ENCODE measurements at regions not wholly inside any gene's neighbourhood (a gene's known extent, or its start where the extent isn't known, plus 50 kb on each side); places are given as distances from the start of the nearest gene placed in this dataset.
"Not testable (repeated sequence)": the region's sequence is repeated elsewhere in the genome, so short reads cannot be mapped to it uniquely, and the experiment has no call there.

- Mint-ChIP-seq H3K27ac (no peak overlapping the region), H3K4me1 (no peaks in the 10 kb centered on the region), H3K9me3 (peaks cover 0 to 8% (median 3%) of the 10 kb centered on the region in 7 donors), H3K36me3 (no peaks in the 10 kb centered on the region), H3K27me3 (ENCODE audit: low read depth in 3 of 3) (no peaks in the 10 kb centered on the region), H3K4me3 (no peak overlapping the region)
- Histone ChIP-seq H4K20me1 (ENCODE audit: insufficient read depth, low read length) (no peaks in the 10 kb centered on the region), H3K79me2 (ENCODE audit: insufficient read depth, low read length) (no peaks in the 10 kb centered on the region), H3K4me2 (replicated peaks; ENCODE audit: extremely low read depth, low read length, poor library complexity, severe bottlenecking) (no peak overlapping the region), H2AFZ (ENCODE audit: insufficient read depth, low read depth, low read length, poor library complexity, severe bottlenecking) (no peak overlapping the region), H3K4me1 (ENCODE audit: control insufficient read depth in 1 of 2, insufficient read depth in 2 of 2, low read length in 2 of 2) (no peaks in the 10 kb centered on the region), H3K36me3 (replicated peaks in 1 of 2; ENCODE audit: control insufficient read depth in 1 of 2, insufficient read depth in 2 of 2, low read length in 2 of 2) (no peaks in the 10 kb centered on the region), H3K27ac (ENCODE audit: low read depth in 1 of 2, low read length in 2 of 2) (no peak overlapping the region), H3K4me3 (replicated peaks in 1 of 3; ENCODE audit: low read depth in 2 of 3, low read length in 3 of 3) (no peak overlapping the region), H3K27me3 (ENCODE audit: control insufficient read depth in 2 of 2, insufficient read depth in 2 of 2, low read length in 2 of 2) (no peaks in the 10 kb centered on the region), H3K9me3 (replicated peaks in 1 of 2; ENCODE audit: control insufficient read depth in 1 of 2, insufficient read depth in 1 of 2, low read length in 2 of 2) (no peaks in the 10 kb centered on the region), H3K9ac (ENCODE audit: insufficient read depth, low read length, poor library complexity, severe bottlenecking) (no peak overlapping the region)
- WGBS (ENCODE audit: insufficient coverage), result 82% methylated on average over 2 of the region's 2 CpGs
- intact Hi-C loops (cut with micrococcal nuclease), result no loop called here
- no peak for TF ChIP-seq CTCF (IDR thresholded peaks at IDR 0.05)
- DNase-seq, result no peak
These were observed 122.7 kb upstream of the GCFC2 start for GRCh38 chr2:75833386-75833785.

- Histone ChIP-seq H3K9ac (ENCODE audit: insufficient read depth, low read length, poor library complexity, severe bottlenecking) (no peak overlapping the region), H3K27me3 (ENCODE audit: control insufficient read depth in 2 of 2, insufficient read depth in 2 of 2, low read length in 2 of 2) (no peaks in the 10 kb centered on the region), H2AFZ (ENCODE audit: insufficient read depth, low read depth, low read length, poor library complexity, severe bottlenecking) (no peak overlapping the region), H3K36me3 (replicated peaks in 1 of 2; ENCODE audit: control insufficient read depth in 1 of 2, insufficient read depth in 2 of 2, low read length in 2 of 2) (no peaks in the 10 kb centered on the region), H4K20me1 (ENCODE audit: insufficient read depth, low read length) (no peaks in the 10 kb centered on the region), H3K9me3 (replicated peaks in 1 of 2; ENCODE audit: control insufficient read depth in 1 of 2, insufficient read depth in 1 of 2, low read length in 2 of 2) (no peaks in the 10 kb centered on the region), H3K4me1 (ENCODE audit: control insufficient read depth in 1 of 2, insufficient read depth in 2 of 2, low read length in 2 of 2) (no peaks in the 10 kb centered on the region), H3K4me3 (replicated peaks in 1 of 3; ENCODE audit: low read depth in 2 of 3, low read length in 3 of 3) (no peak overlapping the region), H3K79me2 (ENCODE audit: insufficient read depth, low read length) (no peaks in the 10 kb centered on the region), H3K27ac (ENCODE audit: low read depth in 1 of 2, low read length in 2 of 2) (no peak overlapping the region), H3K4me2 (replicated peaks; ENCODE audit: extremely low read depth, low read length, poor library complexity, severe bottlenecking) (no peak overlapping the region)
- H3K4me3 Mint-ChIP-seq, result no peak overlapping the region
- H3K4me1 Mint-ChIP-seq, result no peaks in the 10 kb centered on the region
- 80% methylated on average over 2 of the region's 4 CpGs for WGBS (ENCODE audit: insufficient coverage)
- H3K9me3 Mint-ChIP-seq, result peaks cover 0 to 5% (median 2%) of the 10 kb centered on the region in 7 donors
- no peak for DNase-seq
- H3K36me3 Mint-ChIP-seq, result no peaks in the 10 kb centered on the region
- intact Hi-C loops (cut with micrococcal nuclease), result no loop called here
- no peak for TF ChIP-seq CTCF (IDR thresholded peaks at IDR 0.05)
- no peaks in the 10 kb centered on the region for H3K27me3 Mint-ChIP-seq (ENCODE audit: low read depth in 3 of 3)
- H3K27ac Mint-ChIP-seq, result no peak overlapping the region
These were observed 118.1 kb upstream of the GCFC2 start for GRCh38 chr2:75828826-75829225.

- H3K9ac ChIP-seq (ENCODE audit: insufficient read depth, low read length, poor library complexity, severe bottlenecking); H3K4me3 ChIP-seq (replicated peaks in 1 of 3; ENCODE audit: low read depth in 2 of 3, low read length in 3 of 3); H3K27ac ChIP-seq (ENCODE audit: low read depth in 1 of 2, low read length in 2 of 2); H3K4me2 ChIP-seq (replicated peaks; ENCODE audit: extremely low read depth, low read length, poor library complexity, severe bottlenecking); H4K20me1 ChIP-seq (ENCODE audit: insufficient read depth, low read length); H3K27me3 ChIP-seq (ENCODE audit: control insufficient read depth in 2 of 2, insufficient read depth in 2 of 2, low read length in 2 of 2); H3K36me3 ChIP-seq (replicated peaks in 1 of 2; ENCODE audit: control insufficient read depth in 1 of 2, insufficient read depth in 2 of 2, low read length in 2 of 2); H3K4me3 Mint-ChIP-seq; intact Hi-C loops (cut with micrococcal nuclease); H3K4me1 Mint-ChIP-seq; DNase-seq; H3K4me1 ChIP-seq (ENCODE audit: control insufficient read depth in 1 of 2, insufficient read depth in 2 of 2, low read length in 2 of 2); H3K79me2 ChIP-seq (ENCODE audit: insufficient read depth, low read length); H2AFZ ChIP-seq (ENCODE audit: insufficient read depth, low read depth, low read length, poor library complexity, severe bottlenecking); H3K36me3 Mint-ChIP-seq; H3K27ac Mint-ChIP-seq; H3K27me3 Mint-ChIP-seq (ENCODE audit: low read depth in 3 of 3): not testable (repeated sequence)
- WGBS (ENCODE audit: insufficient coverage), result no CpG with 5 or more reads among the region's 1 CpG
- H3K9me3 Mint-ChIP-seq, result peaks cover 2 to 18% (median 10%) of the 10 kb centered on the region in 7 donors
- H3K9me3 ChIP-seq (replicated peaks in 1 of 2; ENCODE audit: control insufficient read depth in 1 of 2, insufficient read depth in 1 of 2, low read length in 2 of 2), result peaks cover 0 to 19% of the 10 kb centered on the region in 2 donors
These were observed 112.8 kb upstream of the GCFC2 start for GRCh38 chr2:75823515-75823914.
